Loucy (cell line): ENCODE measurements at regions not wholly inside any gene's neighbourhood (a gene's known extent, or its start where the extent isn't known, plus 50 kb on each side); places are given as distances from the start of the nearest gene placed in this dataset.
A peak's percentile ranks its signal among the peaks of the same experiment; 100 is the strongest.

ENCODE experiments used
- H2AFZ ChIP-seq: fragments of 200-600 bp; sonication (generic); 2 replicates; pipeline ENCODE4 v1.6.0; 2016; ENCODE audit warnings: antibody characterized with exemption, mild to moderate bottlenecking, low read length, moderate library complexity
- H3F3A ChIP-seq: fragments of 200-600 bp; 2 replicates; pipeline ENCODE4 v1.6.0; 2016; ENCODE audit warnings: antibody characterized with exemption, low read depth, mild to moderate bottlenecking
- H3K27me3 ChIP-seq: fragments of 200-600 bp; sonication (generic); 2 replicates; pipeline ENCODE4 v1.6.1; 2014; ENCODE audit warnings: low read length, mild to moderate bottlenecking; ENCODE audit not compliant: insufficient read depth, poor library complexity, severe bottlenecking
- H3K36me3 ChIP-seq: fragments of 200-600 bp; sonication (generic); 2 replicates; pipeline ENCODE4 v1.6.1; 2016; ENCODE audit warnings: low read length; ENCODE audit not compliant: insufficient read depth
- H3K4me1 ChIP-seq: fragments of 200-600 bp; sonication (generic); 2 replicates; pipeline ENCODE4 v1.5.1; 2014; ENCODE audit warnings: low read length, mild to moderate bottlenecking; ENCODE audit not compliant: insufficient read depth, poor library complexity, severe bottlenecking
- H3K4me2 ChIP-seq: fragments of 200-600 bp; sonication (generic); 2 replicates; pipeline ENCODE4 v1.6.0; 2014; ENCODE audit warnings: antibody characterized with exemption, low read length, low read depth, mild to moderate bottlenecking; ENCODE audit not compliant: poor library complexity, severe bottlenecking
- H3K4me3 ChIP-seq: fragments of 200-600 bp; sonication (generic); 2 replicates; pipeline ENCODE4 v1.5.1; 2014; ENCODE audit warnings: low read length, mild to moderate bottlenecking, mixed read lengths; ENCODE audit not compliant: poor library complexity, severe bottlenecking
- H3K79me2 ChIP-seq: fragments of 200-600 bp; sonication (generic); 2 replicates; pipeline ENCODE4 v1.6.1; 2014; ENCODE audit warnings: low read length; ENCODE audit not compliant: insufficient read depth
- H3K9ac ChIP-seq: fragments of 200-600 bp; sonication (generic); 2 replicates; pipeline ENCODE4 v1.6.0; 2014; ENCODE audit warnings: mild to moderate bottlenecking, low read depth, low read length, moderate library complexity; ENCODE audit not compliant: poor library complexity, severe bottlenecking
- H3K9me2 ChIP-seq: fragments of 200-600 bp; sonication (generic); replicated peaks from 2 replicates; pipeline ENCODE4 v1.6.1; 2016; ENCODE audit warnings: low read depth, low read length, mixed read lengths
- H3K9me3 ChIP-seq: fragments of 200-600 bp; sonication (generic); 2 replicates; pipeline ENCODE4 v1.6.1; 2014; ENCODE audit warnings: mild to moderate bottlenecking, antibody characterized with exemption, low read length, low read depth; ENCODE audit not compliant: insufficient read depth
- H4K20me1 ChIP-seq: fragments of 200-600 bp; sonication (generic); 2 replicates; pipeline ENCODE4 v1.6.0; 2014; ENCODE audit warnings: antibody characterized with exemption, low read length, mild to moderate bottlenecking; ENCODE audit not compliant: insufficient read depth, poor library complexity, severe bottlenecking
- EZH2phosphoT487 ChIP-seq: fragments of 200-600 bp; IDR thresholded peaks from 2 replicates; pipeline ENCODE4 v1.6.1; 2018; ENCODE audit warnings: antibody characterized with exemption, mild to moderate bottlenecking, moderate library complexity, borderline replicate concordance
- TF ChIP-seq, protein P1 (sequence below): fragments of 200-600 bp; sonication (generic); conservative IDR thresholded peaks from 2 replicates; pipeline ENCODE4 v1.5.1; 2014; ENCODE audit warnings: mild to moderate bottlenecking, antibody characterized with exemption, low read length

- Histone ChIP-seq H4K20me1 (no peaks in the 10 kb centered on the region), H3K9me2 (no peaks in the 10 kb centered on the region), H3K4me3 (no peak overlapping the region), H3K4me1 (no peaks in the 10 kb centered on the region), H3K9me3 (peaks cover 10% of the 10 kb centered on the region; the same call in 1 of the 2 replicates), H3K79me2 (no peaks in the 10 kb centered on the region), H3F3A (no peaks in the 10 kb centered on the region), H2AFZ (no peak overlapping the region), H3K9ac (no peak overlapping the region), H3K36me3 (no peaks in the 10 kb centered on the region), H3K4me2 (no peak overlapping the region), H3K27me3 (no peaks in the 10 kb centered on the region)
- TF ChIP-seq, protein P1, sequence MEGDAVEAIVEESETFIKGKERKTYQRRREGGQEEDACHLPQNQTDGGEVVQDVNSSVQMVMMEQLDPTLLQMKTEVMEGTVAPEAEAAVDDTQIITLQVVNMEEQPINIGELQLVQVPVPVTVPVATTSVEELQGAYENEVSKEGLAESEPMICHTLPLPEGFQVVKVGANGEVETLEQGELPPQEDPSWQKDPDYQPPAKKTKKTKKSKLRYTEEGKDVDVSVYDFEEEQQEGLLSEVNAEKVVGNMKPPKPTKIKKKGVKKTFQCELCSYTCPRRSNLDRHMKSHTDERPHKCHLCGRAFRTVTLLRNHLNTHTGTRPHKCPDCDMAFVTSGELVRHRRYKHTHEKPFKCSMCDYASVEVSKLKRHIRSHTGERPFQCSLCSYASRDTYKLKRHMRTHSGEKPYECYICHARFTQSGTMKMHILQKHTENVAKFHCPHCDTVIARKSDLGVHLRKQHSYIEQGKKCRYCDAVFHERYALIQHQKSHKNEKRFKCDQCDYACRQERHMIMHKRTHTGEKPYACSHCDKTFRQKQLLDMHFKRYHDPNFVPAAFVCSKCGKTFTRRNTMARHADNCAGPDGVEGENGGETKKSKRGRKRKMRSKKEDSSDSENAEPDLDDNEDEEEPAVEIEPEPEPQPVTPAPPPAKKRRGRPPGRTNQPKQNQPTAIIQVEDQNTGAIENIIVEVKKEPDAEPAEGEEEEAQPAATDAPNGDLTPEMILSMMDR, result no peak
- TF ChIP-seq EZH2phosphoT487, result no peak
Measured at GRCh38 chr6:15929685-15930084, 199.2 kb upstream of the MYLIP start.

DNA sequence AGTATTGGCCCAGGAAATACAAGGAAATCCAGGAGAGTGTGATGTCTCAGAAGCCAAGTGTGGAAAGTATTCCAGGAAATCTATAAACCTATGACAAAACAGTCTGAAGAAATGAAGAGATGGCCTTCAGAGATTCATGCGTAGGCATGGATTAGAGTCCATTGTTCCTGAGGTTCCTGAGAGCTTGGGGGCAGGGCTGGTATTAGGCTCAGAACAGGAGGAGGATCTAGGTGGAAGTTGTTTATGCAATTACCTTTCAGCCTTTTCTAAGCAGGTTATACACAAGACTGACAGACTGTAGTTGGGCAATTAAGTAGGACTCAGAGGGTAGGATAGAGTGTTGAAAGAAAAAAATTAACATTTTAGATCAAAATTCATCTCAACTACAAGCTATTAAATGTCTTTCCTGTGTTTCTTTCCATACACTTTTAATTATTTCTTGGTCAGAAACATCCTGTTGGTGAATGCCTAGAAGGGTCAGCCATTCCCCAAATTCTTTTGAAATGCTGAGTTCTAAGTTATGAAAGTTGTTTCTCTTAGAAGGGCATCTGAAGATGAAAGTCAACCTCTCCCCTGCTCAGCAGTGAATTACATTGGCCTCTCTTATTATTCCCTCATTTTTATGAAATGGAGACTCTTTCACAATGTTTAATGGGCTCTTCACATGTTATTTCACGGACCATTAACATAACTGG lies 201.2 kb upstream of the MYLIP start:
- Histone ChIP-seq H3K79me2 (no peaks in the 10 kb centered on the region), H2AFZ (no peak overlapping the region), H4K20me1 (no peaks in the 10 kb centered on the region), H3K9ac (no peak overlapping the region), H3K9me2 (no peaks in the 10 kb centered on the region), H3K4me3 (no peak overlapping the region), H3K4me1 (no peaks in the 10 kb centered on the region), H3K4me2 (no peak overlapping the region), H3F3A (no peaks in the 10 kb centered on the region), H3K36me3 (no peaks in the 10 kb centered on the region), H3K27me3 (no peaks in the 10 kb centered on the region), H3K9me3 (peaks cover 10% of the 10 kb centered on the region; the same call in 1 of the 2 replicates)
- TF ChIP-seq EZH2phosphoT487, result no peak
- TF ChIP-seq, protein P1, result no peak

DNA sequence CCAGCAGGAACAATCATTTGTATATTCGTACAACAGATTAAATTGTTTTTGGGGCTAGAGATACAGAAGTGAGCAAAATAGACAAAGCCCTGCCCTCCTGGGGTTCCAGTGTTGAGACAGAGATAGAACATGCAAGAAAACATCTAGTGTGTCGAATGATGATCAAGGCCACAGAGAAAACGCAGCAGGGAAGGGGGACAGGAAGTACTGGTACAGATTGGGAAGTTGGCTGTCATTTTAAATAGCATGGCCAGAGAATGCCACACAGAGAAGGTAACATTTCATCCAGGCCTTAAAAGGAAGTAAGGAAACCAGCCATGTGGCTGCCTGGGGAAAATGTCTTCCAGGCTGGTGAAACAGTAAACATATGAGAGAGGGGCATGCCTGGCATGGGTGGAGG lies 202.6 kb upstream of the MYLIP start:
- H4K20me1 ChIP-seq, result no peaks in the 10 kb centered on the region
- no peaks in the 10 kb centered on the region for H3K4me1 ChIP-seq
- H3K36me3 ChIP-seq, result no peaks in the 10 kb centered on the region
- no peak overlapping the region for H3K4me2 ChIP-seq
- H3K27me3 ChIP-seq, result no peaks in the 10 kb centered on the region
- H3F3A ChIP-seq, result no peaks in the 10 kb centered on the region
- no peaks in the 10 kb centered on the region for H3K9me2 ChIP-seq
- H3K79me2 ChIP-seq, result no peaks in the 10 kb centered on the region
- TF ChIP-seq, protein P1, result no peak
- TF ChIP-seq EZH2phosphoT487, result no peak
- no peak overlapping the region for H3K9ac ChIP-seq
- H2AFZ ChIP-seq, result peak overlapping the region; percentile 68
- no peak overlapping the region for H3K4me3 ChIP-seq
- H3K9me3 ChIP-seq, result peaks cover 9% of the 10 kb centered on the region; the same call in 1 of the 2 replicates
